Stimulated activated CD4-positive, alpha-beta T cell treated with anti-CD3 and anti-CD28 coated beads, Interleukin-1b, Interleukin-23, amount 100 ng/mL, for 48 hours (primary cell): ENCODE measurements at regions not wholly inside any gene's neighbourhood (a gene's known extent, or its start where the extent isn't known, plus 50 kb on each side); places are given as distances from the start of the nearest gene placed in this dataset.

Experiments
- DNase-seq: peaks from one replicate; pipeline ENCODE4 v3.0.0-alpha.2; 2020

GRCh38 chr4:32133141-32133540, 1413.0 kb downstream of the PCDH7 start:
- DNase-seq: no peak

- no peak for DNase-seq
Measured at GRCh38 chr4:32133734-32134133, 1413.6 kb downstream of the PCDH7 start.

- no peak for DNase-seq
Measured at GRCh38 chr4:32135642-32136041, 1415.5 kb downstream of the PCDH7 start.

- no peak for DNase-seq
Measured at GRCh38 chr4:32136081-32136787, 1416.1 kb downstream of the PCDH7 start.

- DNase-seq: no peak
Measured at GRCh38 chr4:32140636-32141035, 1420.5 kb downstream of the PCDH7 start.

- DNase-seq: no peak
Measured at GRCh38 chr4:32142075-32142474, 1421.9 kb downstream of the PCDH7 start.

- DNase-seq: no peak
Measured at GRCh38 chr4:32145987-32146386, 1425.8 kb downstream of the PCDH7 start.

GRCh38 chr4:32147446-32148085, 1427.4 kb downstream of the PCDH7 start:
- no peak for DNase-seq

- no peak for DNase-seq
Measured at GRCh38 chr4:32148111-32148666, 1428.0 kb downstream of the PCDH7 start.

- no peak for DNase-seq
Measured at GRCh38 chr4:32158961-32159360, 1438.8 kb downstream of the PCDH7 start.

GRCh38 chr4:32161392-32161791, 1441.2 kb downstream of the PCDH7 start:
- no peak for DNase-seq

GRCh38 chr4:32163125-32163524, 1443.0 kb downstream of the PCDH7 start:
- no peak for DNase-seq

- no peak for DNase-seq
Measured at GRCh38 chr4:32169841-32170240, 1449.7 kb downstream of the PCDH7 start.

- no peak for DNase-seq
Measured at GRCh38 chr4:32172086-32172485, 1451.9 kb downstream of the PCDH7 start.

GRCh38 chr4:32172761-32173160, 1452.6 kb downstream of the PCDH7 start:
- DNase-seq: no peak

GRCh38 chr4:32180086-32180485, 1459.9 kb downstream of the PCDH7 start:
- DNase-seq: no peak

GRCh38 chr4:32184186-32184585, 1464.0 kb downstream of the PCDH7 start:
- DNase-seq: no peak

GRCh38 chr4:32189130-32189529, 1469.0 kb downstream of the PCDH7 start:
- DNase-seq: no peak

- DNase-seq: no peak
Measured at GRCh38 chr4:32189788-32190187, 1469.6 kb downstream of the PCDH7 start.

- no peak for DNase-seq
Measured at GRCh38 chr4:32191961-32192360, 1471.8 kb downstream of the PCDH7 start.

- no peak for DNase-seq
Measured at GRCh38 chr4:32192363-32192762, 1472.2 kb downstream of the PCDH7 start.

GRCh38 chr4:32192991-32193390, 1472.8 kb downstream of the PCDH7 start:
- DNase-seq: no peak

GRCh38 chr4:32196950-32197688, 1477.0 kb downstream of the PCDH7 start:
- DNase-seq: no peak

- DNase-seq: no peak
Measured at GRCh38 chr4:32199639-32200038, 1479.5 kb downstream of the PCDH7 start.
